GM18505 (cell line): ENCODE measurements at regions not wholly inside any gene's neighbourhood (a gene's known extent, or its start where the extent isn't known, plus 50 kb on each side); places are given as distances from the start of the nearest gene placed in this dataset.

Experiments
- ATAC-seq: cut with Tn5 transposase; IDR thresholded peaks from one replicate; pipeline ENCODE4 v1.9.1; 2021; ENCODE audit not compliant: unreplicated experiment
- POLR2A ChIP-seq: IDR thresholded peaks from 4 replicates; pipeline ENCODE4 v1.6.1; 2011; ENCODE audit warnings: borderline replicate concordance; ENCODE audit not compliant: insufficient read depth, insufficient read length; ENCODE audit errors: extremely low read depth

- no peak for ATAC-seq
- TF ChIP-seq POLR2A = no peak
These were observed 308.3 kb upstream of the SEMA6D start for GRCh38 chr15:47409038-47409437.

GRCh38 chr15:47409600-47409999 lies 307.7 kb upstream of the SEMA6D start:
- TF ChIP-seq POLR2A = no peak
- ATAC-seq = no peak

- ATAC-seq = no peak
- no peak for TF ChIP-seq POLR2A
These were observed 307.1 kb upstream of the SEMA6D start for GRCh38 chr15:47410247-47410646.

GRCh38 chr15:47411733-47412132 lies 305.6 kb upstream of the SEMA6D start:
- no peak for TF ChIP-seq POLR2A
- ATAC-seq = no peak

DNA sequence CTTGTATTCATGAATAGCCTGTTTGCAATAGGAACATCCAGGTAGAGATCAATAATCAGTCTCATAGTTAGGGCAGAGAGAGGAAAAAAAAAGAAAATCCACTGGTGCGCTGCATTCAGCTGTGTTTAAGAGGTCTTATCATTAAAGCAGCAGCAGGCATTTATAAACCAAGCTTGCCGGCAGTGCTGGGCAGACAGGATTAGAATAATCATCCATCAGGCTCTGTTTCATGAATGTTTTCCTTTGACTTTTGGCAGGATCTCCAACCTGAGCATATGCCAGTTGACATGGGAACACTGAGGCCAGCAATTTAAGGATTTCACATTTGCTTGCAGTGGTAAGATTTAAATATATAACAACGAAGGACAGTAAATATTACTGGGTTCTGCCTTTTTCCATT lies 305.2 kb upstream of the SEMA6D start:
- ATAC-seq = no peak
- no peak for TF ChIP-seq POLR2A

GRCh38 chr15:47412802-47413201 lies 304.5 kb upstream of the SEMA6D start:
- ATAC-seq = no peak
- TF ChIP-seq POLR2A = no peak

- ATAC-seq = no peak
These were observed 303.1 kb upstream of the SEMA6D start for GRCh38 chr15:47414207-47414606.

DNA sequence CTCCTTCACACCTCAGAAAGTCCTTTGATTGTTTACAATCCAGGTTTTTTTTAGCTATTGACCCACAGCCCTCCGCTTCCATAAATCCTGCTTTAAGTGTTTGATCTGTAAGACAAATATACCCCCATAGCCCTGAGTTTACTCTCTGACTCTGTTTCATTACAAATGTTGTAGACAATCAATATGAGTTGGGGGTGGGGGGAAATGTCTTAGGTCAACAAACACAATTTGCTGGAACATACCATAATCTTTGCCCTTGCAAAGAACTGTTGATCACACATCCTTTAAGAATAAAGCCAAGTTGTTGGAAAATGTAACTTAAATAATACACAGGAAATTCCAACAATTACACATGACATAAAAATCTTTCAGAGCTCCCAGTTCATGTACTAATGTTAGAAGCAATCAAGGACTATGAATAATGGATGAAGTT lies 301.8 kb upstream of the SEMA6D start:
- no peak for TF ChIP-seq POLR2A
- ATAC-seq = no peak

More at GRCh38 chr15:47414207-47414606, 303.1 kb upstream of the SEMA6D start:
- no peak for TF ChIP-seq POLR2A

GRCh38 chr15:47422881-47423665 lies 294.2 kb upstream of the SEMA6D start:
- no peak for TF ChIP-seq POLR2A

GRCh38 chr15:47427463-47427862 lies 289.8 kb upstream of the SEMA6D start:
- TF ChIP-seq POLR2A = no peak
- no peak for ATAC-seq

More at GRCh38 chr15:47422881-47423665, 294.2 kb upstream of the SEMA6D start:
- no peak for ATAC-seq

DNA sequence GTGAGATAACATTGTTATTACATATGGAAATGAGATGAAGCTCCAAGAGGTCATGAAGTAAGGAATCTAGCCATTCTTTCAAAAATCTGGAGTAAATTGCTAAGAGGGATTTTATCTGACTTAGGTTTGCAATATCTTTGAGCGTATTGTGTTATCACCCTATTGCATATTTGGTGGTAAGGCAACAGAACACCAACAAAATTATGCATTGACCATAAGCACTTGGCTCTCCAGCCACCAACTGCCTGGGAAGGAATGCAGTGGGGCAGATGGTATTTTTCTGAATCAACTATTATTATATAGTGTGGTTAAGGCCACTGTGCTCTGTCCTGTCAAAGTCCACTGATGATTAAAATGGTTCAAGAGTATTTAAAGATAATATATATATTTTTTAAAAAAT lies 287.9 kb upstream of the SEMA6D start:
- no peak for ATAC-seq
- TF ChIP-seq POLR2A = no peak

DNA sequence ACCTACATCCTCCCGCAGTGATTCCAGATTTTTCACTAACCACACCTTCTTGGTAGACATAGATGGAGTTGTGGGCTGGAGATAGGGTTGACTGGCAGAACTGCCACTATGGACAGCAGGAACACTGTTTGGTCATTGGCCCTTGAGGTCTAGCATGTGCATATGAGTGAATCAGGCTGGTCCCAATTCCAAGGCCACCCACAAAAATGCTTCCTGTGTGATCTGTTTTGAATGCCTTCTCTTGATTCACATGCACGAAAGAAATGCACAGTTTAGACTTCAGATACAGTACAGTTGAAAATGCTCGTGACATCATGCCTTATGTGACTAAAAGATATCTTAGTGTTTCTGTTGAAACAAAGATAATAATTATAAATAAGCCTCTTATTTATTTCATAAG lies 285.8 kb upstream of the SEMA6D start:
- ATAC-seq = no peak
- no peak for TF ChIP-seq POLR2A

DNA sequence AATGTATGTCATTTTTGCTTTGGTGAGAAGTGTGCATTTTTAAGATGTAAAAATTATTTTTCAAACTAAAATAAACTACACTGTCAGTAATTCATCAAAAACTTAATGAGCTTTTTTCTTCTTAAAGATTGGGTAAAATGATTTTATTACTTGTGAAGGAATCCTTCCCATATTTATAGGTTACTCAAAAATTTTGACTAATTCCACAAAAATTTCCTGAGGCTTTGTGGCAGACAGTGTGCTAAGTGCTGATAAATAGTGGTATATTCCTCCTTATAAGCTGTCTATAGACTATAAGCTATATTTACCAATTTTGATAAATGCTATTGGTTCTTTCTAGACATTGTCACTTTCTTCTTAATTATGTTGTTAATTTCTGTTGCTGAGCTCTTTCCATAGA lies 284.5 kb upstream of the SEMA6D start:
- ATAC-seq = no peak
- no peak for TF ChIP-seq POLR2A

GRCh38 chr15:47434596-47434995 lies 282.7 kb upstream of the SEMA6D start:
- ATAC-seq = no peak
- no peak for TF ChIP-seq POLR2A

DNA sequence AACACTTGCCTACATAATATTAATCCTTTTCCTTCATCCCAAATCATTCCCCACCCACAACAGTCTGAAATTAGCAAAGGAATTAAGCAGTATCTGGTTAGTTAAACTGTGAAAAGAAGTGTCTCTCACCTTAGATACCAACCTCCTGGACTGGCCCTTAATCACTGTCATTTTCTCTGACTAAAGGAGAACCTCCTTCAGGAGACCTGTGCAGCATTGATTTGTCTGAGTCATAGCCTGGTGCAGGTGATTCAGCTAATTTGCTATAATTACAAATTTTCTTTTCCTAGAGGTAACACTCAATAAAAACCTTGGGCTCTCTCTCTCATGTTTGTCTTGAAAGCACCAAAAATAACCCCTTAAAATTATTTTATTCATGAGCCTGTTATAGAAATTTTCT lies 279.8 kb upstream of the SEMA6D start:
- ATAC-seq = no peak
- no peak for TF ChIP-seq POLR2A

DNA sequence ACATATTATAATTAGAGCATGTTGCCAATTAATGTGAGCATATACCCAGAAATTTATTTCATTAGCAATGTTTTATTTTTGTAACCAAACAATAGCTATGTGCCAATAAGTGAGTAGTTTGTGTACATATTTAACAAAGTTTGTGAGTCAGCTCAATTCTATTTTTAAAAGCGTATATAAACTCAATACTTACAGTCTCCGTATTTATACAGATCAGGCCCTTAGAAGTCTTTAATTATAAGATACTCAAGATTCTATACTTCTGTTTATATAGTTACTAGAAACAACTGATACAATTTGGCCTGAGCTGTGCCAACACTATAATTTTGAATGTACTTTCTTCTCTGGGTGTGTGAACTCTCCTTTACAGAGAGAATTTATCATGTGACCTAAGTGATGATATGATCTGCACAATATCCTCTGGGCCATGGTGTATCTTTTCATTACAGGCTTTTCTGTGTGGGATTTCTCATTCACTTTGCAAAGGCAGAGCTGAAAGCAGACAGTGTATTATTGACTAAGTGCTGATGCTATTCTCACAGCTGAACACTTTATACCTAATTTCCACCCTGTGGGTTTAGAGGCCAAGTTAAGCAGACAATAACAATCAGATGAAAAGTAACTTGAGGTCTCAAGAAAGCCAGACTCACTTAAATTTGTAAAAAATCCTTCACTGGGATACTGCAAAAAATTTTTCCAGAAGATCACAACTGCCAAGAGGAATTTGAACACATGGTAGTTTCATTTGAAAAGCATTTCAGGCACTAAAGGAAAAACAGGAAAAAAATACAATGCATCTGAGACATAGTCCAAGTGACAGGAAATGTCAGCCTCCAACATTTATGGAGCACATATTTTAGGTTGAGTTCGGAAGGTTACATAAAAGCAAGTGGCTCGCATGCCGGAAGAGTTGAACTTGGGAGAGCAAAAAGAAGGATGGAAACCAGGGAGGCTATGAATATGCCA lies 277.9 kb upstream of the SEMA6D start:
- no peak for ATAC-seq
- no peak for TF ChIP-seq POLR2A
